ENCODE measurements at regions not wholly inside any gene's neighbourhood (a gene's known extent, or its start where the extent isn't known, plus 50 kb on each side); places are given as distances from the start of the nearest gene placed in this dataset.

DNA sequence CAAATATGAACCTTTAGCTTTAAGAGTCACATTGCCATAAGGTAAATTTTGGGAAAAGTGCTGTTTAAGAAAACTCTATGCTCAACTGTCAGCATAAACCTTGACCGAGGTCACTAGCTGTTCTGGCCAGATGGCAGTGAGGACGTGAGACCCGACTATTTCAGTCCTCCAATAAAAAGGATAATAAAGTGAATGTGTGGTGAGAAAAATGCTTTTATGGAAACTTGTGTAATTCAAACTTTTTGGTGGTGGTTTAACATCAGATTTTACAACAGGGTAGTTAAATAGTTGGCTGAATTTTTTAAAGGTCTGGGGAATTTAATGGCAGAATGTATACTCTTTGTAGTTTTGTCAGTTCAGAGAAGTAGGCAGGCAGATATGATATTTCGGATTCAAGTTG is 391.1 kb downstream of the PMP22 start:
- DNase-seq: no peak

DNA sequence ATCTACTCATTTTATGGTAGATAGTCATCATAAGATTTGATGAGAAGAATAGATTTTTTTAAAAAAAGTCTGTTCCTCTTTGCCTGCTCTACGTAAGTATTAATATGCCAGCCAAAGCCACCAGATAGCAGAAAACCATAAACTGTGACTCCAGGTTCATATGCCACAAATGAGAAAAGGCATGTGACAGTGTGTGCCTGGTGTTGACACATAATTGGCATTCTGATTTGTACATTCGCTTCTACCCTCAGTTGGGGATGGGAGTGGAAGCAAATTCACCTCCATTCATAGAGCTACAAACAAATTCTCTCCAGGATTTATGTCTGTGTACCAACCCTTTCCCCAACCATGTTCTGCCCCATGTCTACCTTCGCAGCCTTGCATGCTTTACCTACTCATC is 391.6 kb downstream of the PMP22 start:
- DNase-seq: no peak

DNA sequence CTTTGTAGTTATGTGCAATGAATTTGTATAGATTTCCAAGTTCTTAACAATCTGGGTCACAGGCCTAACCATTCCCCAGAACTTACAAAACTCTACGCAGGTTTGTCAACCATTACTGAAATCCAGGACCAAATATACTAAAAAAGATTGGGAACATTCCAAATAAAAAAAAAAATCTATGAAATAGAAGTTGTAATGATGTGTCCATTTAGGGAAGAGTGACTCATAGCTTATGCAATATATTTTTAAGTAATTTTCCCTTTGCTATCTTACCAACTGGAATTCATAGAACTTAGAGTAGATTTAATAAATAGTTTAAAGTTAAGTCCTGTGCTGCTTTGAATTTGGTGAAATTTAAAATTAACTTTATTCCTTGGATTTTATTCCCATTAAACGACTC is 393.2 kb downstream of the PMP22 start:
- no peak for DNase-seq

DNA sequence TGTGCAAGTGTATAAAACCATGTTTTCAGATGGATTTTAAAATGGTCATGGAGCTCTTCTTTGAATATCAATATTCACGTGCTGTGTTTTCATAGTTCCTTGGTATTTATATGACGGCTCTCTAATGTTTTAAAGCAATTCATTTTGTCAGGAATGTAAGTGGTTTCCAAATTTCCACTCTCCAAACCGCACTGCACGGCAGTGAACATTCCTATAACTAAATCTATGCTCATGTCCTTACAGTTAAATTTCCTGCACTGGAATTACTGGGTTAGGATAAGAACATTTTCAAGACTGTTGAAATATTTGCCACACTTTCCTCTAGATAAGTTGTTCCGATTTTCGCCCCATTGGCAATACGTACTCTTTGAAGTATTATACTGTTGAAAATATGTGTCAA is 398.9 kb downstream of the PMP22 start:
- no peak for DNase-seq

DNA sequence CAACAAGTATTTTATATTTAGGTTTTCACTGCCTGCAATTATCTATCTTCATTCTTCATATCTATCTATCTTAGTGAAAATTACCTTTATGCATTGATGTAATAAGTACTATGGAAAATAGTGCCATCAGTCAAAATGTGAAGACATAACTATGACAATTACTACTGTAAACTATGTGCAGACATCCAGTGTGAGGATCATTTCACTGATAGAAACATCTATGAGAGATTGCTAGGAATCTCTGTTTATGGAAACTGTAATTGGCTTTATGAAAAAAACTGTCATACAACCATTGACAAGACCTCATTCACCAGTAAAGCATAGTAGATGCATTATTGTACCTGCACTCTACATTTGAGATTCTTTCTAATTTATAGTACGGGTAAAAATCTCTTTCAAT is 401.0 kb downstream of the PMP22 start:
- no peak for DNase-seq

DNA sequence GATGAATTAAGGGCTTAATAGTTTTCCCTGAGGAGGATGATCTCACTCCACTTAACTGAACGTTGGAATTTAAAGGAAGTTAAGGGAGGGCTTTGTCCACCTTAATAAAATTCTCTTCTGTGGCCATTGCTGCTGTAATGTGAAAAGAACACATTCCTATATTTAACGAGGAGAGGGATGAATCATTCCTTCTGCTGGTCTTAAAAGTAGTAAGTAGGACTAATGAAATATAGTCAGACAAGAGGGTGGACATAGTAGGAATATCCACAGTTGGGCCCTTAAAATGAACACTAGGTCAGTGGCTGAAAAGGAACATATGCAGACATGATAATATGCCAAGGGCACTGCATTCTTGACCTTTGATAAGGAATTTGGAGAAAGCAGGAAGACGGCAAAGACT is 405.6 kb downstream of the PMP22 start:
- no peak for DNase-seq

DNA sequence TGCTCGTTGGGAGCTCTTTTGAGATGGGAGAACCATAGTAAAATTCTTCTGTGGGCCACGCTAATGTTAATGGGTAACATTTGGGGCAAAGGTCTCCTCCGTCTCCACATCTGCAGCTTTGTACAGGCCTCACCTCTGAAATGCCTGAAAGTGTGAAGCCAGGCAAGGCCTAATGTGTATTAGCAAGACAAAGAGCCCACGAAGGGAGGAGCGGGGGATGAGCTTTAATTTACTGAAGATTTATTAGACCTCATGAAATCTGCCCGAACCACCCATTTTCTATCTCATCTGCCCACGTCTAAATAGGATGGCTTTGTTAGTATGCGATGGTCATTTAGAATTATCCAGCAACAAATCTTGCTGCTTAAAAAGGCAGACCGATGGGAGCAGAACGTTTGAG is 408.9 kb downstream of the PMP22 start:
- no peak for DNase-seq

DNA sequence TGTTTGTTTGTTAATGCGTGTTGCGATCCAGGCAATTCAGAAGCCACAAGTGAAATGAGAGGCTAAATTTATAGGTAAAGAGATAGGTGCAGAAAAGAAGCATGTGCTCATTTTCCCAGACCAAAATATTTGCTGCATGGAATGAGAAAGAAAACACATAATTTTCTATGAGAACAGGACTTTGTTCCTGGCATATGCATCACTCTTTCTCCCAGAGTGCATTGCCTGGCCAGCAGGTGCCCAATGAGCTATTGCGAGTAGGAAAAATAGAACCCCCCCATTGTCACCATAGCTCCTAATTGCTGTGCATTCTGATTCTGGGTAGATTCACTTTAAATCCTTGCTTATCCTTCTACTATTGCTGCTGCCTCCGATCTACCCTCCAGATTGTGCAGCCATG is 410.4 kb downstream of the PMP22 start:
- no peak for DNase-seq

DNA sequence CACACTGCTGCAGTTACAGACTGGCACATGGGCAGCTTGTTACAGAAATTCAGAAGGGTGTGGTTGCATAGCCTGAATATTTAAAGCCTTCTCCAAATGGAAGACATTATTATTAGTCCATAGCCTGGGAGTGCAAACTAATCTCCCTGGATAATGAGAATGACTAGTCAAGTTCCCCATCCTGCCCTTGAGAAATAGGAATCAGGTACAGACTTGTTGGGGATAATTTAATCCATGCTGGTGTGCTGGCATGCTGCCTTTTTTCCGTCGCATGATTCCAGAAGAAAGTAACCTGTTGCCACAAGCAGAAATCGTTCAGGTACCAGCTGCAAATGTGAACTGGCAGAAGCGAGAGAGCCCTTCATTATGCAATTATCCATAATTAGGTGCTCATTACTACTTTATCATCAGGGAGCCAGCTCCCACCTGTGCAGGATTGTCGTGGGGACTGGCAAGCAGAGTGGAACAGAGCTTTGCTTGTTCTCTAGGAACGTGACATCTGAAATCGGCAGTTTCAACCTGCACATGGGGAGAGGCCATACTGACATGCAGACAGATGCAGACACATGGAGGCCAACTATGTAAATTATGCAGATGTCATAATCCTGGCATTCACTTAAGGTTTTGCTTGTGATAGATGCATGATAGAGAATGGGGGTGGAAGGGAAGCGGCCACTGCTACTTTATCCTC is 419.4 kb downstream of the PMP22 start:
- DNase-seq: no peak

DNA sequence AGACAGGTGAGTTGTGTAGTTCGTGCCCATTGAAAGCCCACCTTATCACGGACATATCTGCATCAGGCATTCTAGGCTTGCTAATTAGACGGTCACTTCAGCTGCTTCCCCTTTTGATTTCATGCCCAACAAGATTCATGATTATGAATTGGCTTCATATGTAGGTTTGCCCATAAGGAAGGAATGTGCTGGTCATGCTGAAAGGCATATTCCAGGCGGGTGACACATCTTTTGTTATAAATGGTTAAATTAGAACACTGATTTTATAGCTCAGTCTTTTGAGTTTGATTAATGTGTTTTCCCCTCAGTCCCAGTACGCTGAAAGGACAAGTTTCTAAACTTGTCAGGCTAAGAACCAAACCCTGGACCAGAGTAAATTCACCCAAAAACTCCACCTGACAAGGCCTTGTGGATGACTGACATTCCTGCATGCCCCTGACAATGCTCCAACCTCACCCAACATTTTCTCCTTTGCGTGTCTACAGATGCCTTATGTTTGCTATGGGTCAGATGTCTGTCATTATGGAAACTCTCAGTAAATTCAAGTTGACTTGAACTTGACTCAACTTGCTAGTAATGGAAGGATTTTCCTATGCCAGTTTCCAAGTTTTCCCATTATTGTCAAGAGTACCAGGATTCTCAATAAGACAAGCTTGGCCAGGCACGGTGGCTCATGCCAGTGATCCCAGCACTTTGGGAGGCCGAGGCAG is 421.9 kb downstream of the PMP22 start:
- DNase-seq: no peak

DNA sequence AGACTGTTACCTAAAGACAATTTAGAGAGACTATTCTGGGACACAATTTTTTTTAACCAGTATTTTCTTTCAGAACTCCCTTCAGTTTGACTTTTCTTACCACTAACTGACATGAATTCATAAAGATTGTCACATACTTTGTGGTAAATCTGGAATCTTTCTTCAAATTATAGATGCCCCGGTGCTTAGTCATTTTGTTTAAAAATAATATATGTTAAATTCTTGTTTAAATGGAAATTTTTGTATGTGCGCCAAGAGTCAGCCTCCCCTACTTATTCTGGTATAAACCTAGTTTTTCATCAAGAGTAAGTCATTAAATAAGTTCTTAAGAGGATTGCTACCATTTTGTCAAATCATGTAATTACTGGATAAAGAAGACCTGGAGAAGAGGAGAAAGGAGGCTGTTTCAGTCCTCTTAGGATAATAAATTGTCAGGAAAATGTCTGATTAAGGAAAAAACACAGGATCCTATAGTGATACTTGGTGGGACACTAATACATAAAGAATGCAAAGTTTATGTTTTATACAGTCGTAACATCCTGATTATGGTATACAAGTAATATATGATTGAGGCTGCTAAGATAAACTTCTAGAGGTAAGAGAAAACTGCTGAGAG is 424.4 kb downstream of the PMP22 start:
- DNase-seq: no peak

DNA sequence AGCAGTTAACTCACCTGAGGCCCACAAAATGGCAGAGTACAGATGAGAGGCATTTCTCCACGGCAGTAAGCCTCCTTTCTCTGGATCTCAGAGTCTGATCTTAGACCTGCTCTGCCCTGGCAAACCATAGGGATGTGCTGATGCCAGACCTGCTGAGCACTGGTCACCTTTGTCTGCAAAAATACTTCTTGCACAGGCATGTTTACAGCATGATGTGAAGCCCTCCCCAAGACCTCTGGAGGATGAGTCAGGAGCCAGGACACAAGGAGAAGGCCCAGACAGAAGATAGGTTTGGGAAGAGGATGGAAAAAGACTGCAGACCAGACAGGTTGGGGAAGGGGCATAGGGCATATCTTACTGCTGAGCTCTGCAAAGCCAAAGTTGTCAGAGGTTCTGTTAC is 426.6 kb downstream of the PMP22 start:
- no peak for DNase-seq

DNA sequence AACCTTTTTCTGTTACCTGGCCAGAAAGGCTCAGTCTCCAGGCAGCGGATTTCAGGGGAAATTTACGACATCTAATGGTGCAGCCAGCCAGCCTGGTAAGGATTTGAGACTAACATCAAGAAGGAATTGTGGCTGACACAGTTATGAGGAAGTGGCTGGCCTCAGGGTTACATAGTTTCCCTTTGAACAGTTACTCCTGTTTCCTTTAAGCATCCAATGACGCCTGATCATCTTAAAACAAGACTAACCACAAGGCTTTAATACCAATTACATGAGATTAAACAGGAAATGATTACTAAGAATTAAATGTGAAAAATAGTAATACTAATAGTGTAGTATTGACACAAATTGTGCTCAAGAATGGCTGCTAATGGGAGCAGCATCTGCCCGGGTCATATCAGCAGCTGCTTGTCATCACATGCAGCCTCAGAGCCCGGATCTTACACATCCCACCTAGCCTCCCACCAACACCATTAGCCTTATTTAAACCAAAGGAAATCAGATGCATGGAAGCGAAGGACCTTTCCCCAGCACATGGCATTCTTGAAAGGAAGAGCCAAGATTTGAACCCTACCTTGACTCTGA is 431.8 kb downstream of the PMP22 start:
- DNase-seq: no peak

DNA sequence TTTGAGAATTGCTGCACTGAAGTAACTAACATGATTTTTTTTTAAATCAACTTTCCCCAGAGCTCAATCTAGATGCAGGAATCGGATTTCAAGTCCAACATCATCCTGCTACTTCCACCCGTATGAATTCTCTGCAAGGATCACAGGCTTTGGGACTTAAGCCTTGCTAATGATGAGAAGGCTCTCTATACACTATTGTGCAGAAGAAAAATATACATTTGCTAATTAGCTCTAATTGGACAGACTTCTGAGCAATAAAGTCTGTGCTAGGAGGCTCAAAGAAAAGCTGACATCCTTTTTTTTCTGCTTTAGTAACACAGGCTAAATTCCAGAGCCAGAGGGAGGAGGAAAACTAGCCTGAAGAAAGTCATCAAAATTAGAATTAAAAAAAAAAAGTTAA is 433.6 kb downstream of the PMP22 start:
- no peak for DNase-seq

DNA sequence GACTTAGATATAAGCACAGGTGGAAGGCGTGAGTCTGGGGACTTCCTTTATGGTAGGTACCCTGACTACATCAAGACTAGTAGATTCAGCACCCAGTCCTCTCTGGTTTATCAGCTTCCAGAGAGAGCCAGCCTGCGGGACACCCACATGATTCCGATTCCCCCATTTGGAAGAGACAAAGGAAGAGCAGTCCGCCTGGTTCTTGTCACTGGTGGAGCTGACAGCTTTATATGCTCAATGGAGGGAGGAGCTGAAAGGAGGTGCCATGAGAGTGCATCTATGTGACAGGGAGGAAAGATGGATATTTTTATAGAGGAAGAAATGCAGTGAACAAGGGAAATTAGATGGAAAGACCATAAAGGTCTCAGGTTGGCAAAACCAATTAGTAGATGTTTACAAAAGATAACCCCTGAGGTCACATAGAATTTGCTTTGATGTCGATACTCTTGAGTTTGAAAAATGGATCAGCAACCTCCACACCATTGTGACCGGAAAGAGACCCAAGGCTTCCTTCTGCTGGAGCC is 437.7 kb downstream of the PMP22 start:
- DNase-seq: no peak

DNA sequence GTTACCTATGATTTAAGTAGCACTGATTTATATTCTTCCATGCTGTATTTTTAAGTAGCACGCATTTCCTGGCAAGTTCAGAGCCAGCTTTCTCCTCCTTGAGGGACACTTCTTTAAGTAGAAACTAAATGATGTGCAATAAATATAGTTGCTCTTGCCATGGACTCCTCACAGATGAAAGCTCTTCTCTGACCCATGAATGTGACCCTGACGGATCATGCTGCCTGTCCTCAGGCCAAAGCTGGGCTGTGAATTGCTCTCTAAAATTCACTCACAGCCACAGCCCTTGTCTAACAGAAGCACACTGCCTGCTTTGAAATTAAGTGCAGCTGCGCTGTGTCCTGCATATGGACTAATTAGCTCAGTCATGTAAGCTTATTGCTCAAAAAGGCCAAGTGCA is 438.8 kb downstream of the PMP22 start:
- no peak for DNase-seq

DNA sequence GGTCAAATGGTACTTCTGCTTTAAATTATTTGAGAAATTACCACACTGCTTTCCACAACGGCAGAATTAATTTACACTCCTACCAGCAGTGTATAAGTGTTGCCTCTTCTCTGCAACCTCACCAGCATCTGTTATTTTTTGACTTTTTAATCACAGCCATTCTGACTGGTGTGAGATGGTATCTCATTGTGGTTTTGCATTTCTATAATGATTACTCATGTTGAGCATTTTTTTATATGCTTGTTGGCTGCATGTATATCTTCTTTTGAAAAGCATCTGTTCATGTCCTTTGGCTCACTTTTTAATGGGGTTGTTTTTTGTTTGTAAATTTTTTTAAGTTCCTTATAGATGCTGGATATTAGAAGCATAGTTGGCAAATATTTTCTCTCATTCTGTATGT is 446.7 kb downstream of the PMP22 start:
- no peak for DNase-seq

DNA sequence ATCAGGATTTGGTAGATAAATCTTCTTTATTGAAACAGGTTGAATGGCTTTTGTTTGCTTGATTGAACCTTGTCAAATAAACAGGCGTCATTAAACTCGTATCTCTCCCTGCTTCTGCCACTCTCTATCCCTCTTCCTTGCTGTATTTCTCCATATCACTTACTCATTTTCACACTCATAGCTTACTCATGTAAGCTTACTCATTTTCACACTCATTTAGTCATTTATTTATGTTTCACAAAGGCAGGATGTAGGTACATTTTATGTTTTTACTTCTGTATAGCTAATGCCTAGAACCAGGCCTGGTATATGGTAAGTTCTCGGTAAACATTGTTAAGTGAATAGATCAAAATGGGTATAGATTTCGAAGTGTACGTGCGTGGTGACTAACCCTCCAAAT is 450.0 kb downstream of the PMP22 start:
- no peak for DNase-seq

DNA sequence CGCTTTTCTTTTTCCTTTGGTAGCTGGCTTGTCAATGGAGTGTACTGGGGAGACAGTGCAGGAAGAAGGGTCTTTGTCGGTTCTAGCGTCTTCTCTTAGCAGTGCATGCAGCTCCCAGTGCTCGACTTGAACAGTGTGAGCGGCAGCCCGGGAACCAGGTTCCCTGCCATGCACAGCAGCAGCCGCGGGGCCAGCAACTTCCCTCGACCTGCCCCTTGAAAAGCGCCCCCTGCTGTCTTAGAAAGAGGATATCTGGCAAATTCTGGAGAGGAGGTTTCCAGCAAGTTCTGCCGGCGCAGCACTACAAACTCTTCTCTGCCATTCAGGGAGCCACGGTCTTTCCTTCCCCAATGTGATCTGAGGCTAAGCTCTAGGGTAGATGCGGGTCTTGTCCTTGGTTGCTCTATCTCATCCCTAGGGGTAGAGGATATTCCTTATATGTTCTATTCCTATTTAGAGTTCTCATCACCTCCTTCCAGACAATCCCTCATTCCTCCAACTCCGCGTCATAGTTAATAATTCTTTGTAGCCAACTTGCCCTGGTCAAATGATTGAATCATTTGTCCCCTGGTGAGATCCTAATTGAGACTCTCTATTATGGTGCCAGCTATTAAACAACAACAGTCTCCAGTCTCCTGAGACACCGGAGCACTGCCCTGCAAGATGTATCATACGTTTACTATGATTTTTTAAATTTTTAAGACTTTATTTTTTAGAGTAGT is 451.3 kb downstream of the PMP22 start:
- no peak for DNase-seq

DNA sequence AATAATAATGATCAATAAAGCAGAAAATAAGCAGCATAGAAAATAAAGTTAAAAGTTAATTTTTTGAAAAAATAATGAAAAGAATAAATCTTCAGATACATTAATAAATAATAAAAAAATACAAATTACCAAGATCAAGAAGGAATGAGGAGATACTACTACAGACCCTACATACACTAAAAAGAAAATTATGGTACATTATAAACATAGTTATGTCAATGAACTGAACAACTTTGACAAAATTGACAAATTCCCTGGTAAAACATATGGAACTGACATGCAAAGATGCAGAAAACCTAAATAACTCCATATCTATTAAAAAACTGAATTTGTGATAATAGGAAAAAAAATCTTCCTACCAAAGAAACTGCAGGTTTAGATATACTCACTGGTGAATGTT is 456.7 kb downstream of the PMP22 start:
- DNase-seq: no peak

DNA sequence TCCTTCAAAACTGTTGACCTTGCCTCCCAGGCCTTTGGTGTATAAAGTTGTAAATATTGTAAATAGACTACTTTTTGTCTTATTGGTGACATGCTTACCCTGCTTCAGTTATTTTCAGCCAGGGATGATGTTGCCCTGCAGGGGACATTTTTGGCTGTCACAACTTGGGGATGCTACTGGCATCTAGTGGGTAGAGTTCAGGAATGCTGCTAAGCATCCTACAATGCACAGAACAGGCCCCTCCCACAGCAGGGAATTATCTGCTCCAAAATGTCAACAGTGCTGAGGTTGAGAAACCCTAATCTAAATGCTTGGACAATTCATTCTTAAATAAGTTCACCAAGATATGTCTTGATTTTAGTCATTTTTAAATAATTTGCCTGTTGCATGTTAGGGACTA is 459.8 kb downstream of the PMP22 start:
- no peak for DNase-seq

DNA sequence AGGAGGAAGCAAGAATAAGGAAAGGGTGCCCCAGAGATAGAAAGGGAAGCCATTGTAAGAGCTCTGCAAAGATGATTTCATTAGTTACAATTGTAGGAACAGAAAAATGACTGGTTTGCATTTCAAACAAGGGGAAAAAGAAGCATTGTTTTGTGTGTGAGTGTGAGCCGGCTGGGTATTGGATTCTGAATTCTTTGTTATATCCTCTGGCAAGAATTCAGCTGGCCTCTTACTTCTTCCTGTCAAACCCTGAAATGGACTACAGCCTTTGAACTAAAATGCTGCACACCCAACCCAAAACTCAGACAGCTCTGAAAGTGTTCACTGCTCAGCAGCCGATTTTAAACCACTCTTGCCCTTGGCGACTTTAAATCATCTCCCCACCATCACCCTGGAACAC is 461.3 kb downstream of the PMP22 start:
- no peak for DNase-seq

DNA sequence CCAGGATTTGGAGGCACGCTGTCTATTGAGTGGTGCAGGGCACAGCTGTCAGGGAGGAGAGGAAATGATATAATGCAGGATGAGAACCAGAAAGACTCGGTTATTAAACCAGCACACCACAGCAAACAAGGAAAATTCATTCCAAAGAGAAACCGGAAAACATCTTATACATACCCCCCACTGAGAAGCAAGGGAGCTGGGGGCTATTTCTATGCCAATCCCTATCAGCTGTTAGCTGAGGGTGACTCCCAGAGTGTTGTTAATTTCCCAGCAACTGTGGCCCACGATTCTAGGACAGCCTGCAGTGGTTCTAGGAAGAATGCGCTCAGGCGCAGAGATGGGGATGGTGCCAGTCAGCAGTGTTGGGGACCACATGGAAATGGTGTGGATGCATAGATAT is 467.3 kb downstream of the PMP22 start:
- DNase-seq: no peak

All from activated effector memory CD4-positive, alpha-beta T cell treated with anti-CD3 and anti-CD28 coated beads, Interleukin-2, amount 50 U/mL, for 16 hours (primary cell).